Activated CD4-positive, CD25-positive, alpha-beta regulatory T cell (primary cell): ENCODE measurements at regions not wholly inside any gene's neighbourhood (a gene's known extent, or its start where the extent isn't known, plus 50 kb on each side); places are given as distances from the start of the nearest gene placed in this dataset.

ENCODE experiments used
- DNase-seq, 4 experiments: peaks; one replicate each; lab custom pipeline; 2025; lab: John Stamatoyannopoulos, UW

DNA sequence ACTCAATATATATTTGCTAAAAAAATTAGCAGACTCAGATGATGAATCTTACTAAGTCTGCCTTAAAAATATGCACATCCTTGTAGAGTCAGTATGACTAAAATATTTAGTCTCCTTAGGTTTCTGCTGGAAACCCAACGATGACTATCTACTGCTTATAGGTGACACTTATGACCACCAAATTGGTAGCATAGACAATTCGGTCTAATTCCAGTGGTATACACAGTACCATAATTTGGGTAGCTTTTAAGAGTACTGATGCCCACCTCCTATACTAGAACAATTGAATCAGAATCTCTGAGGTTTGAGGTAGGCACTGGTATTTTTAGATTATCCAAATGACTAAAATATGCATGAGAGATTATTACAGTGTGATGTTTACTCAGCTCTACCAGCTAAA lies 740.8 kb upstream of the ZEB2 start:
- DNase-seq, result no peak

GRCh38 chr2:145260081-145260480 lies 740.2 kb upstream of the ZEB2 start:
- DNase-seq, result no peak

GRCh38 chr2:145258903-145259579 lies 739.1 kb upstream of the ZEB2 start:
- no peak for DNase-seq

DNA sequence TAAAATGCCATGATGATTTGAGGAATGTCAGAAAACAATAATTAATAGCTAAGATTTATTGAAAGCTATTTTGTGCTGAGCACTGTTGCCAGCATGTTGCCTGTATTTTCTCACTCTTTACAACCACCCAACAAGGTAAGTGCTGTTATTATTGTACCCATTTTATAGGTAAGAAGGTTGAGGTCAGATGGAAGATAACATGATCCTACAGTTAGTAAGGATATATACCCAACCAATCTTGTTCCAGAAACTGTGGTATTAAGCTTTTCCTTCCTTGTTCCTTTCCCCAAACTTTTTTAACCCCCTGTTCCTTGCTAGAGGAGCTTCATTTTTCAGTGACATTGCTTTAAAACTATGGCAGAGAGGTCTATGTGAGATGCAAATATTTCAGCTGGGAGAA lies 738.0 kb upstream of the ZEB2 start:
- no peak for DNase-seq

GRCh38 chr2:145256551-145256950 lies 736.6 kb upstream of the ZEB2 start:
- DNase-seq, result no peak

- no peak for DNase-seq
Measured at GRCh38 chr2:145254291-145254690, 734.4 kb upstream of the ZEB2 start.

DNA sequence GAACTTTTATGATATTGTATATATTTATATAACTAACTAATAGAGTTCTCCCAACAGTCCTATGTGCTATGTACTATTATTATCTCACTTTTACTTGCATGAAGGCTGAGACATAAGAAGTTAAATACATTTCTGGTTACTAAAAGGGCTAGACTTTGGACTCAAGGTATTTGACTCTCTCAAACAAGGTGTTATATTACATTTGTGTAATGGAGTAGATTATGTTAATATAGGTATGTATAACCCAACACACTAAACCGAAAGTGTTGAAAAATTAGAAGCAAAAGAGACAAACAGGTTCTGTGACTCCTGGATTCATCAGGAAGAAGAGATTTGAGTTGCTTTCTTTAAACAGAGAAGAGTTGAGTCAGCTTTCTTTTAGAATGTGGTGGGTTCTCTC lies 733.6 kb upstream of the ZEB2 start:
- DNase-seq, result no peak

GRCh38 chr2:145245268-145245870 lies 725.5 kb upstream of the ZEB2 start:
- no peak for DNase-seq

- DNase-seq, result no peak
Measured at GRCh38 chr2:145235312-145235711, 715.4 kb upstream of the ZEB2 start.

DNA sequence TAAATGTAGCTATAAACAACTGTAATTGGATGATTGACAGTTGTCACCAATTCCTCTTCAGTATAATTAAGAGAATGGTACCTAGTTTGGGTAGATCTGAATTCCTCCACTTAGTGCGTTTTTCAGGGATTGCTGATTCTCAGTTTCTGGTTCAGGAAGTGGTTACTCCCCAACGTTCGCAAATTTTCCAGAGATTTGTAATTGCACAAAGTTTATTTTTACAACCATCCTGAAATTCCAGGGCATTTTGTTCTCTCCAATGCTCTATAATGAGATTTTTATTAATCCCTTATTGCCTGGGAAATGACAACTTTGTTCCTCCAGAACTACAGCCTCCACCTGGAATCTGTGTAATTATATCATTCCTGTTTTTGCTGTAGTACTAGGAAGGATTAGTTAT lies 710.6 kb upstream of the ZEB2 start:
- no peak for DNase-seq

DNA sequence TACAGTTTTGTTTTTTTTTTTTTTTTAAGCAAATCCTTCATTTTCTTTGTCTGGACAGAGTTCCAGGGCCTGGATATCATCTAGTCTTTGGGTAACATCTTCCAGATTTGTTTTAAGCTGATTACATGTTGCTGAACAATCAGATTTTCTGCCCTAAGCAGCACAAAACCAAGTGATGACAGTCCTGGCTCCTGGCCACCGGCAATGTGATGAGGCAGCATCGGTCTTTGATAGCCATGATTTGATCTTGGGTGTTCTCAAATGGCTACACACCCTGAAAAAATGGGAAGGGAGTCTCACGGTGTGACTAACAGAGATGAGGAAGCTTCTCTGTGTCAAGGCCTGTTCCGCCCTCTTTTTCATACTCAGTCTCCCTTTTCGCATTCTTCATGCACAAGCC lies 708.6 kb upstream of the ZEB2 start:
- no peak for DNase-seq

GRCh38 chr2:145226901-145227300 lies 707.0 kb upstream of the ZEB2 start:
- no peak for DNase-seq

DNA sequence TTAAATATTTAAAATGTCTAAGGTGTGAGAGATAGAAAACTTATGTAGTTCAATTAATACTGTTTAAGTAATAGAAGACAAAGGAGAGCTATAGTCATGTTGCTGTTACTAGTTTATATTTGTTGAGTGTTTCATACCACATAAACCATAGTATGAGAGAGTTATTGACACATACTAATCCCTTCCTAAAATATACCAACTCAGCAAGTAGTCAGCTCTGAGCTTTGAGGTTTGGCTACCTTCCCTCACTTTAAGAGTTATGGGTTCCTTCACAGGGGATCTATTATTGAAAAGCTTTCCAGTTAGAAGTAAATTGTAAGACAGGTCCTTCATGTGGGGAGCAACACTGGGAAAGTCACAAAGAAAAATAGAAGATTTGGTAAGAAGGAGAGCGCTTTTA lies 701.6 kb upstream of the ZEB2 start:
- no peak for DNase-seq

DNA sequence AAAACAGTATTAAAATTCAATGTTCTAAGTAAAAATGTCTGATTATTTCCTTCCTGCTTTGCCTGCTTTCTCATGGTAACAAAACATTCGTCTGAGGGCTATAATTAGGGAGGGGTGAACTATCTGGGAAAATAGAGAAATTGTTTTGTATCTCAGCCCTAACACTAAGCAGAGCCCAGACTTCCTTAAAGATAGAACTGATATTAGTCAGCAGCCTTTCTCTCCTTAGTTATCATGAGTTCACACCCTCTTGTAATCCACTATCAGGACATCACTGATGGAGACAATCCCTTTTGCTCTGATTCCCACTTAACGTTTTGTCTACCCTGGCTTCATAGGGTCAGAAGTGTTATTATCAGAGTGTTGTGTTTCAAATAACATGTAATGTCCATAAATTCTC lies 701.1 kb upstream of the ZEB2 start:
- no peak for DNase-seq

GRCh38 chr2:145220496-145220895 lies 700.6 kb upstream of the ZEB2 start:
- no peak for DNase-seq

DNA sequence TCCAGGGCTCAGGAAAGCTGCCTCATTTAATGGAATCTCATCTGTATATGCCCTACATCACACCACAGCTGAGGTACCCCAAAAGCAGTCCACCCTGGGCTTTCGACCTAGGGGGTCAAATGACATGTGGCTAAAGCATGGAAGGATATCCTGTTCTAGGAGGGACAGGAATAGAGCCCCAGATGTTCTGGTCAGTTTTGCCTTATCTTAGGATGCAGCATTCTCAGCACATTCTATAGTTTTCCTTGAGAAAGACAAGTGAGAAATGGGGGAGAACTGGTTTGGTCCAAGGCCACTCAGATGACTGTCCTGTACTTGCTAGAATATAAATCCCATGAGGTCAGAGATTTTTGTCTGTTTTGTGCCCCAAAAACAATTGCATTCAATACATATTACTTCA lies 688.0 kb upstream of the ZEB2 start:
- DNase-seq, result no peak

GRCh38 chr2:145206496-145207281 lies 686.8 kb upstream of the ZEB2 start:
- DNase-seq, result no peak

DNA sequence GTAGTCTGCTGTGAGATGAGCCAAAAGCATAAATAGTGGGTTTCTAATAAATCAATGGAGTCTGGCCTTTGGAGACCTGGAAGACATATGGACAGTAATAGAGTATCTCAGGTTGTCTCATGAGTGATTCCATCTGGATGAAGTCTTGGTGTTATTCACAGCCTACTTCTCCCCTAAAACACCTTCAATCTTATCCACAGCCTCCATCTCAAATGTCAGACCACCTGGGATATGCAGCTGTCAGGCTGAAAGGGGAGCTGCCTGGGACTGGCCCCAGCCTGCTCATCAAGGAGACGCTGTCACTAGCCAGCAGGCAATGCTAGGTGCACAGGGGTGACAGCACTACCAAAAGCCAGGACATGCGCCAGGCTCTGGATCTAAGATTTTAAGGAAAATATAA lies 684.0 kb upstream of the ZEB2 start:
- DNase-seq, result no peak

GRCh38 chr2:145199827-145200706 lies 680.1 kb upstream of the ZEB2 start:
- DNase-seq, result no peak

- DNase-seq, result no peak
Measured at GRCh38 chr2:145199042-145199441, 679.1 kb upstream of the ZEB2 start.

DNA sequence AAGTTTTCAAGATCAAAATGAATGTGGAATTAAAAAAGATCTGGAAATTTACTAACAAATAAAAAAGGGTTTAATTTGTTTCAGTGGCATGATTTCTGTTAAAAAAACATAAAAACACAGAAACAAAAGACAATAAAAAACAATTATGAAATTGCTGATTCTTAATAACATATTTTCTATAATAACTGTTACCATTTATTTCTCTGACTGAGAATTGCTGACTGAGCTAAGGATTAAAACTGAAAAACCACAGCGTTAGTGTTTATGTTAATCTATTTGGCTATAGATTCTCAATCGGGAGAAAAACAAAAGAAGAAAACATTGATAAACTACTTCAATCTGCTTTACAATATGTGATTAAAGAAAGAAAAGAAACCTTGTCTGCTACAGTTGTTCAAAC lies 678.6 kb upstream of the ZEB2 start:
- no peak for DNase-seq

- no peak for DNase-seq
Measured at GRCh38 chr2:145197944-145198343, 678.0 kb upstream of the ZEB2 start.
